Stimulated activated CD8-positive, alpha-beta memory T cell treated with anti-CD3 and anti-CD28 coated beads, Interleukin-4, amount 100 ng/mL, for 24 hours (primary cell): ENCODE measurements at regions not wholly inside any gene's neighbourhood (a gene's known extent, or its start where the extent isn't known, plus 50 kb on each side); places are given as distances from the start of the nearest gene placed in this dataset.
"Not testable (repeated sequence)": the region's sequence is repeated elsewhere in the genome, so short reads cannot be mapped to it uniquely, and the experiment has no call there.

Experiments used
- DNase-seq: peaks from one replicate; pipeline ENCODE4 v3.0.0-alpha.2; 2020; ENCODE audit warnings: low read depth

DNA sequence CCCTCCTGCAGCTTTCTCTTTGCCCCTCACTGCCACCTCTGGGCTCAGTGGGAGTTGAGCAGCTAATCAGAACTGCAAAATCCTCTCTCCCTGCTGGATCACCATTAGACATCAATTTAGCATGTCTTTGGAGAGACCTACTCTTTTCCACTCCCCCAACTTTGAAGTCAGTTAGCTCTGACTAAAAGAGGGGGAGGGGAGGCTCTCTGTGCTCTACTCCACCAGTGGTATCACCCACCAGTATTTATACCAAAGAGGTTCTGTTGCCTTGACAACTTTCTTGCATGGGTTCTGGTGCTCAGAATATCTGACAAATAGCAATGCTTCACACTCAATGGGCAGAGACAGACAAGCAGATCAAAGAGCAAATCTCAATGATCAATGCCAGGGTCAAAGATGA, 146.2 kb upstream of the ROPN1 start:
- DNase-seq: no peak

DNA sequence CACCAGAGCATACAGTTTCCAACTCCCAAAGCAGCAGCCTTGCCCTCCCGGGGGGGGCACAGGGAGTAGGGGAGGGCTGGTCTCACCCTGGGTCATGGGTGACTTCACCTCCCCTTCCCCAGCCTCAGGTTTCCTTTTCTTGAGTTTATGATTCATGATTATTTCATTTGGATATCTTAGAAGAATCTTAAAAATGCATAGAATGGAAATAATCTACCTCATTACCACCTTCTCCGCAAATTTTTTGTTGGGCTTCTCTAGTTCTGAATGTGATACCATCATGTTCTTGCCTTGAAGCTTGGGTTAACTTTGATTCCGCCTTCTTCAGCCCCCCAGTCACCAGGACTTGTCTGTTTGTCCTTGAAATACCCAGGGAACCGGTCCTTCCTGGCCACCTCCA, 148.8 kb upstream of the ROPN1 start:
- no peak for DNase-seq

DNA sequence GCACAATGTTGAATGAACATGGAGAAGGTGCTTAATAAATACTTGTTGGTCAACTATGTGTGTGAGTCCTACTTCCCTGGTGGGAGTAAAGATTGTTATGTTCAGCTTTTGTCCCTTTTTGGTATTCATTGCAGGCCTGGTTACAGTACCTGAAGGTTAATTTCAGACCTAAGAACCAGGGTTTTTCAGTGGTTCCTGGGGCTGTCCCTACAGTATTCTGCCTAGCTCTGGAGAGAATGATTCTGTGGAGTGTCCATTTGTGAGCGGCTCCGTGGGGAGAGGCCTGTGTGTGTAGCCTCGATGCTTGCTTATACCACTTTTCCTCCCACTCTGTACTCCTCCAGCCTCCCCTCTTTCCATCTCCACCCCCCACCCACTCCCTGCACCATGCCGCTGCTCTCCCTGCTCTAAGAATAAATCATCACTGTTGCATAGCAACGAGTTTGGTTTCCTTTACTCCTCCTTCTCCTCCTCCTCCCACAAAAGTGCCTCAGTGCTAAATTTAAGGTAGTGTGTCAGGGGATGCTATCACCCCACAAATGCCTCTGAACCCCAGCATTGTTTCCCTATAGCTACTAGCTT, 150.6 kb upstream of the ROPN1 start:
- DNase-seq: no peak

DNA sequence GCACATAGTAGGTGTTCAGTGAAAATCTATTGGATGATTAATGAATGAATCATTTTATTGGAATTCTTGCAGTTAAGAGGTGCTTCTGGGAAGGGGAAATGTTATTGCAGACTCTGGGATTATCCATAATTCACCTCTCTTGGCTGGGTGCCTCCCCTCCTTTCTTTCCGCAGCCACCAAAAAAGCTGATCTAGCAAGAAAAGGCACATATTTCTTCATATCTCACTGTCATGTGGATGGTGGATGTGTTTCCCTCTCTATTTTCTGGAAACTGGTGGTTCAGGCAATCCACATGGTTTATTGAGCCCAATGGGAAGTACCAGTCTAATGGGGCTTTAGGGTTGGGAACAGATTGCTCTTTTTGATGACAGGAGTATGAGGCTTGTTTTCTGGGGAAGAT, 151.1 kb upstream of the ROPN1 start:
- no peak for DNase-seq

DNA sequence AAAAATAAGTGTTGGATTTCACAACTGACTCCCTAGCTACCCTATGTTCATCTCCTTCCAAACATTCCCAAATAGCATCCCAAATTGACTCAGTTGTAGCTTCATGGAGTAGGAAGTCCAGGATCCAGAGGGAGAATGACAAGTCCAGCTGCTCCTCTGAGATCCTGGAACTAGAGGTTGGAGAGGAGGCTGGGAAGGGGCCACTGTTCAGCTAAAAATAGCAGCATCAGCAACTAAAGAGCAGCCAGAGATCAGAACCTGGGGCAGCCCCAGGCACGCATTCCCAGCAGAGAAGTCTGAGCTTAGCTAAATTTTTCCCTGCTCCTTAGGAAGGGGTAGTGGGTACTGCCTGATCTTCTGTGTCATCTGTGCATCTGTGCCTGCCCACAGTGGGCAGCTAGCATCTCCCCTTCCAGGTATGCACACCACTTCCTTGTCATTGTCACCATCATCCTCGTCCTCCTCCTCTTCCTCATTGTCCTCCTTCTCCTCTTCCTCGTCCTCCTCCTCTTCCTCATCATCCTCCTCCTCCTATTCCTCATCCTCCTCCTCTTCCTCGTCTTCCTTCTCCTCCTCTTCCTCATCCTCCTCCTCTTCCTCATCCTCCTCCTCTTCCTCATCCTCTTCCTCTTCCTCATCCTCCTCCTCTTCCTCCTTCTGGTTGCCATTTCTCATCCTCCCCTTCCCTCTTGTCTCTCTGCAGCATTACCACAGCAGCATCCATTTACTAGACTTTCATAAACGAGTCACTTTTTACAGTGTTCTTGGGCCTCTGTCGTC, 152.3 kb upstream of the ROPN1 start:
- DNase-seq: no peak

DNA sequence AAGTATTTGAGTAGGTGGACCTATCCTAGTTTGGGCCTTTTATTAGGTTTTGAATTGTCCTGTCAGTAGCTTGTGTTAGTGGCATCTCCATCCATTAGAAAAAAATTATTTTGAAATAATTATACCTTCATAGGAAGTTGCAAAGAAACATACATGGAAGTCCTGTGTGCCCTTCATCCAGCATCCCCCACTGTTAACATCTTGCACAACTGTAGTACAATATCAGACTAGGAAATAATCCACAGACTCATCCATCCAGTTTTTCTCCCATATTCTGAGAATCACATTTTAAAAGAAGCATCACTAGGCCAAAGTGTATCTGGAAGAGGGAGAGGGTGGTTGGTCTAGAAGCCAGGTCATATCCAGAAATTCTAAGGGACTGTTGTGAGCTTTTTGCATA, 155.5 kb upstream of the ROPN1 start:
- no peak for DNase-seq

DNA sequence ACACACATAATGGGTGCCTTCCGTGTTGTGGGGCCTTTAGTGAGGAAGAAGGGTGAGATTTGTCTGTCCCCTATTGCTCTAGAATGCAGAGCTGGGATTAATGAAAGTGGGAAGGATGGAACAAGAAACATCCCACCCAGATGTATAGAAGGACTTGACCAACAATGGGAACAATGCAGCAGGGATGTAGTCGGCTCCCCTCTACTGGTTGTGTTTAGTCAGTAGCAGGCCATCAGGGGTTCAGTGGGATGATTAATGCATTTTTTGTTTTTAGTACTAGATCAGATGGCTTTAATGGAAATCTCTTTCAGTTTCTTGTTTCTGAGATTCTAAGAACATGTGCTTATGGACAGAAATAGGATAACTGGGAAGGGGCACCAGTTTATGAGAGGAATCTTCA, 156.0 kb upstream of the ROPN1 start:
- no peak for DNase-seq

DNA sequence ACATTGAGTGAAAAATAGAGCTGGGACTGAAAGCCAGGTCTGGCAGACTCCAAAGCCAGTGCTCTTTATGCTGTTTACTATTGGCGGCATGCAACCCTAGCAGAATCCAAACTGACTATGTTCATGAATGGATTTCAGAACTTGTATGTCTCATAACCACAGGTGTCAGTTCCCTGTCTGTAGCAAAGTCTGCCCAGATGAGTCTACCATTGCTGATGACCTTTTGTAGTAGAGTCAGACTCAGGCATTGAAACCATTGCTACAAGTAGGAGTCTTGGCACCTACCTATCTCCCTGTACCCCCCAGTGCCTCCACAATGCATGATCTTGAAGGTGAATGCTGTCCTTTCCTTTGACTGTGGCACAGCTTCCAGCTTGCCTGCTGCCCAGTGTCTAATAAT, 157.2 kb upstream of the ROPN1 start:
- no peak for DNase-seq

DNA sequence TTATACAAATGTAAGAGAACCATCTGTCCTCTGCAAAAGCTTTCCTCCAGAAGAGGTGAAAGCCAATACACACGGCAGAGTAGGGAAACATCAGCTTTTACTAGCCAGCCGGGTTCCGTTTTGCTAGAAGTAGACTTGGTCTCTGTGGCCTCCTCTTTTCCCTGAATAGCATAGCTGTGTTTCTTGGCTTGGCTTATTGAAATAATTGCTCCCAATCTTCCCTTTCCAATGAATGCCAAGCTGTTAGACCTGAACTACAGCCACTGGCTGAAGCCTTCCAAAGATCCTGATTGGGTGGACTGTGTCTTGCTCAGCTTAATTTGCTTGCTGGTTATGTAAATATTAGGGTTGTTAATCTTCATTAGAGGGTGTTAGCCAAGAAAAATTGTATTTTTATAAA, 157.8 kb upstream of the ROPN1 start:
- DNase-seq: no peak

DNA sequence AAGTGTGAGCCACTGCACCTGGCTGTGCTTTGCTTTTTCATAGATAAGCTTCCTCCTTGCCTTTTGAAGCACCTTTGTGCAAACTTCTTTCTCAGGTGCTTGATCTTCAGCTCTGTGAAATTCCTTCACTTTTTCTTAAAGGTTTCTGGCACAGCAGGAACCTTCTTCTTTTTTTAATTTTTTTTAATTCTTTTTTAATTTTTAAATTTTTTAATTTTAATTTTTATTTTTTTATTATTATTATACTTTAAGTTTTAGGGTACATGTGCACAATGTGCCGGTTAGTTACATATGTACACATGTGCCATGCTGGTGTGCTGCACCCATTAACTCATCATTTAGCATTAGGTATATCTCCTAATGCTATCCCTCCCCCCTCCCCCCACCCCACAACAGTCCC, 161.0 kb upstream of the ROPN1 start:
- not testable (repeated sequence) for DNase-seq

DNA sequence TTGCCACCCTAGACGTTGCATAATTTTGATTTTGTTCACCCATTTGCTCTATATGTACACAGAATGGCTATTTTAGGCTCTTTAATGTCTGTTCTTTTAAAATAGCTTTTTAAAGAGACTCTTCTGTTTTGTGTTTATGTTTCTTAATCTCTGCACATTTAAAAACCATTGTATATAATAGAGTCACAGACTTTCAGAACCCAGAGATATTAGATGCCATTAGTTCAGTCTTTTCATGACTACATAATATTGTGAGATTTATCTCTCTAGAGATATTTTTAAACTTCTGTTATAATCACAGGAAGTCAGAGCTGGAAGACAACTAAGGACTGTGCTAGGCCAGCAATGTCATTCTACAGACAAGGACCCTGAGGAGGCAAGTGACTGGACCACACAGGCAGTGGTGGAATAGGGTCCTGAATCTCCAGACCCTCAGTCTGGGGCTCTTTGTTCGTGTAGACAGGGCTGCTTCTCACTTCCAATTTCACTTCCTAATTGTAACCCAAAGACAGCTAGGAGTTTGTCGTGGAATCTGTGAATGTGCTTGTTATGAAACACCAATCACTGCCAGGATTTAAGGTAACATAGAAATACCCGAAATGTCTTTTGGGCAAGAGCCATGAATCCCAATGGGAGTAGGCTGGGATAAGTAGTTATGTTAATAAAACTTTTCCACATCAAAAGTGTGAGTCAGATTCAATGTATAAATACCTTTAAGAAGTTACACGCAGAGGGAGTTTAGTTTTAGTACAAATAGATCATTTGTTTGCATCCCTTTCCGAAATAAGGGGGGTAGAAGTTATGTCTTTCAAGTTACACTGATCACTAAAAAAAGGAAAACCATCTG, 165.2 kb upstream of the ROPN1 start:
- no peak for DNase-seq

DNA sequence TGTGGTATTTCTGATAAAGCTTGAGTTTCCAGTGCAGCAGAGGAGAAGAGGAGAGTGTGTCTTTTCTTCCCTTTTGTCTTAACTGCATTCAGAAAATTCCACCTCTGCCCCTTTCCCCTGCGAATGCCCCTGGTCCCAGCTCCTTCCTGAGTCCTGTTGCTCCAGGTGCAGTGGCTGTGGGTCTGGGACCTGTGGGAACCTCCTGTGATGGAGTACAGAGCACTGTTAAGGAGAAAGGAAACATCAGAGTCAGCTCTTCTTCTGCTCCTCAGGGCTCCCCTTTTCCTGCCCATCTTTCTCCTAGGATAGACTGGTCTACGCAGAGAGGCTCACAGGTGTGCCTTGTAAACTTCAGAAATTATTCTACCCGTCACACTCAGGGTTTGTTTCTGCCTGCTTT, 165.8 kb upstream of the ROPN1 start:
- no peak for DNase-seq

DNA sequence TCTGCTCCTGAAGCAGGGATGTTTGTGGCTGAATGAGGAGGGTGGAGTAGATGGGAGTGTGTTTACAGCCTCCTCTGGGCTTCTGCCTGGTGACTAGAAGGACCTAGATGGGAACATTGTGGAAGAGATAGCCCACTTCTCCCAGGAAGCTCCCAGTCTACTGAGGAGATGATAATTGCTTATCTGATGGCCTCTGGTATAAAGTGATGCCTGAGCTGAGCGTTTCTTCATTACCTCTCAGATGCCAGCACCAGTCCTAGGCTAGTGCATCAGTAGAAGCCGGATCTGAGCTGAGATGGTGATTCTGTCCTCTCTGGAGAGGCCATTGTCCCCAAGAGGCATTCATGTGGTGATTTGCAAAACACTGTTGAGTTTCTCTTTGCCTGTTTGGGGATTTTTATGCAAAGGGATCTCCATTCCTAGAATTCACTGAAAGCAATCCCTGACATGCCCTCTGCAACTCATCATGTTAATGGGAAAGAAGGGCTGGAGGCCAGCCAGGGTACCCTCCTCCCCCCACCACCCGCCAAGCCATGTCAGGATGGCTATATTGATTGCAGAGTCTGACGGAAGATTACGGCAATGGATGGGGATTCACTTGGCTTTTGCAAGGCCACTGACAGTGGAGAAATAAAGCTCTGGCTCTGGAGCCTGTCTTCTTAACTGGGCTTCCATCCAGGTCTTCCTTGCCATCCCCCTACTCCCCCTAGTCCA, 166.4 kb upstream of the ROPN1 start:
- no peak for DNase-seq

DNA sequence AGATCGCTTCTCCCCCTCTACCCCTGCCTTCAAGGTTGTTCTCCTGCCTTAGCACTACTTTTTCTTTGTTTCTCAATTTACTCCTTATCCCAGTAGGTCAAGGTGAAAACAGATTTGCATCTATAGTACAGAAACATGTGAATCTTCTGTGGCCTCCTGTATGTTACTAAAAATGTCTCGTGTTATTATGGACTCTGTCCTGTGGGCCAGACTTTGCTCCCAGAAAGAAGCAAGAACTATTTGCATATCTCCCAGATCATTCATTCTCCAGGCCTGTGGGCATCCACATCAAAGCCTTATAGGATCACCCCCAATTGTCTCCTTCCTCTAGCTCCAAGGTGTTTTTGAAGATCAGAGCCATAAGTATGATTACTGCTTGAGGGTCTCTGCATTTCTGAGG, 169.5 kb upstream of the ROPN1 start:
- no peak for DNase-seq

DNA sequence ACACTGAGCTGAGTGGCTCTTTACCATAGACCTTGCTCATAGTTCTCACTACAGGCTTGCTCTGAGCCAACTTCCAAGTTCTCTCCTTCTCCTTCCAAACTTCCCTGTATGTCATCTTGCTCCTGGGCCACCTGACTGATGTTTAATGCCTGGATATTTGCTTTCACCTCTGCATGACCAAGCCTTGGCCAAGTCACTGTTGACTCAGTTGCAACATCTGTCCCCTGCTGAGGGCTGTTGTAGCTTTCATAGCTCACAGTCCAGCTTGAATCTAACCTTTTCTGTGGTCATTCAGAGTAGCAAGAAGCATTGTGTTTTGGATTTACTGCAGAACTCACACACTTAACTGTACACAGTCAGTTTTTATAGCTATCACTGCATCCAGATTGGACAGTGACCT, 171.8 kb upstream of the ROPN1 start:
- DNase-seq: no peak

DNA sequence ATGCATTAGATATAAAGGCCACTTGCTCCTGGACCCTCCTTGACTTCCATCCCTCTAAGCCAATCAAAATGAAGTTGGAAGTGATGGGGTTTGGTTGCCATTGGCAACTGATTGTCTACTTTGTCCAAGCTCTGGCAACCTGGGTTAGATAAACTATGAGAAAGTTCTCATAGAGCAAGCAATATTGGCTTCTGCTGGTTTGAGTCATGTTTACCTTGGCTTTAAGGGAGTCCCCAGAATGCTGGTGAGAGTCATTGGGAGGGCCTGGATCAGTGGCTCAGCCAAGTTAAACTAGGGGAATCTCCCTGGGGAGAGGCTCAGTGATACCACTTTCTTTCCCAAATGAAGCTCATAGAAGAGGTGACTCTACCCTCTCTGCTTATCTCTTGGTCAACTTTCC, 176.3 kb upstream of the ROPN1 start:
- no peak for DNase-seq

DNA sequence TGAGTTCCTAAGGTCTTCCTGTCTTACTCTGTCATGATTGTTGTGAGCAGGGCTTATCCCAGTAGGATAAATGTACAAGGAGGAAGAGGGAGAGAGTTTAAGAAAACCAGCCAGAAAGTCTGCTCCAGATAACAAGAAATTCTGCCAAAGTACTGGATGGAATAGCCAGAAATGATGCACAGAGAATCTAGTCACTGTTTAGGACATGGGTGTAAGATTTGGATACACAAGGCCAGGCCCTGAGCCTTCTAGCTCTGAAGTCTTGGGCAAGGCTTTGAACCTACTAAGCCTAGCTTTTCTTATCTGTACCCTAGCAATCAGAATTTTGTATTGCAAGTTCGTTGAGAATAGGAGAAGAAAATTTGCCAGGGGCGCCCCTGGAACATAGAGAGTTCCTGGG, 180.4 kb upstream of the ROPN1 start:
- no peak for DNase-seq

DNA sequence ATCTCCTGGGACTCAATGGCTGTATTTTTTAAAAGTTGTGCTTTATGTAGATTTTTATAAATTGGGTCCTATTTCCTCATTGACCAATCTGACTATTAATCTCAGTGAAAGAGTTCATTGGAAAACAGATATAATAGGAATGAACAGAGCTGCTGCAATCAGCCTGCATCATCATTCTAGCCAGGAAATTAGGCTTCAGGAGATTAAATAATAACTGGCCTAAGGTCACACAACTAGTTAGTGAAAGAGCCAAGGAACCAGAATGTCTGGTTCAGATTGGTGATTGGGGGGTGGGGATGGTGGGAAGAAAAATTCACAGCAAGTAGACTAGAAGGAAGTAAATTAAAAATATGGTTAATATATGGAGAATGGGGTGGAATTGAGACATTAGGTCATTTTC, 180.9 kb upstream of the ROPN1 start:
- DNase-seq: no peak

DNA sequence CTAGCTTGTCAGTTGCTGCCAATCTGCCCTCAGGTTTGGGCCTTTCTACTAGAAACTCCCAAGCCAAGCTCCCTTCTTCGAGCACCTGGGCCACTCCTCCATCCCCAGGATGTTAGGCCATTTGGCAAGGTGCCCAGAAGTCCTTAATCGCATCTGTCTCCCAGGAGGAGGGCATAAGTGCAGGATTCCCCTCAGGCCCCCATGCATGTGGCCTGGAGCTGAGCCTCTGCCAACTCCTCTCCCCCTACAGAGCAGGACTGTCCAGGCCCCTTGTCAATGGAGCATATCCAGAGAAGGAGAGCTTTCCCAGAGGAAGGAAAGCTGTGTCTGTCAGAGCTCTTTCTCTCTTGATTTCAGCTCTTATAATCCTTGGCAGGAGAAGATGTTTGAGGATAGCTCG, 182.6 kb upstream of the ROPN1 start:
- no peak for DNase-seq

DNA sequence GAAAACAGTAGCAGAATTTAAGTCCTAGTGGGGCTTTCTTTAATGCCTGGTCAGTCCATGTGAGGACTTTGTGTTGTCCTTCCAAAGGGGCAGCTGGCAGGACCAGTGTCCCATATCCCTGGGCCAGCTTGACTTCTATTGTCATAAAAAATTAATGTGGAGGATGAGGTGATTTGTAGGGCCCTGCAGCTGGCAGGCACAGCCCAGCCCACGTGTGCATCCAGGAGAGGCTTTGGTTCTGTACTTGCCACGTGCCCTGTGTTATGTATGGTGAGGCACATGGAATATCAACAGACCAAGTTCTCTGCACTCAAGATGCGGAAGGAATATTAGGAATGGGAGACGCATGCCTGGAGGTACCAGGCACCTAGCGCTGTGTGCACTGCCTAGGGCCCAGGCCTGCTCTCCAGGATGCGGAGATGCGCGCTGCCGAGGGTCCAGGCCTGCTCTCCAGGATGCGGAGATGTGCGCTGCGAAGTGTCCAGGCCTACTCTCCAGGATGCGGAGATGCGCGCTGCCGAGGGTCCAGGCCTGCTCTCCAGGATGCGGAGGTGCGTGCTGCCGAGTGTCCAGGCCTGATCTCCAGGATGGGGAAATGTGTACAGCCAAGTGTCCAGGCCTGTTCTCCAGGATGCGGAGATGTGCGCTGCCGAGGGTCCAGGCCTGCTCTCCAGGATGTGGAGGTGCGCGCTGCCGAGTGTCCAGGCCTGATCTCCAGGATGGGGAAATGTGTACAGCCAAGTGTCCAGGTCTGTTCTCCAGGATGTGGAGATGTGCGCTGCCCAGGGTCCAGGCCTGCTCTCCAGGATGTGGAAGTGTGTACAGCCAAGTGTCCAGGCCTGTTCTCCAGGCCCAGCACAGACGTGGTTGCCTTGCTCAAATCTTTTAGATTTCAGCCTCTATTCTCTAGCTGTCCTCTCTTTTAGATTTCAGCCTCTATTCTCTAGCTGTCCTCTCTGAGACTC, 183.3 kb upstream of the ROPN1 start:
- no peak for DNase-seq

DNA sequence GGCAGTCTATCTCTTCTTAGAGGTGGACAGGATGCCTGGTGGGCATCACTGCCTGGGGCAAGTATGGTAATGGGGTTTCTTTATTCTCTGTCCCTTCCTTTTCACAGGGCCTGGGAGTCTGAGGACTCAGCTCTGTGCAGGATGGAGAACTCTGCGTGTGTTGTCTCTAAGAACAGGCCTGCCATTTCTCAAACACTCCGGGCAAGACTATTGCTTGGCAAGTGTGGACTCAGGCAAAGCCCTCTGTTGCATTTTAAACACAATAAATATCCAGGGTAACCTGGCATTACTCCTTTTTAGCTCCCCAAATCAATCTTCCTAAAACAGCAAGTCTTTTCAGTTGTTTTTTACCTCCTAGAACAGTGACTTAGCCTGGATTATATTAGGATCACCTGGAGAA, 185.1 kb upstream of the ROPN1 start:
- no peak for DNase-seq
